Ovary (tissue), 3 donors: ENCODE measurements at regions not wholly inside any gene's neighbourhood (a gene's known extent, or its start where the extent isn't known, plus 50 kb on each side); places are given as distances from the start of the nearest gene placed in this dataset.

Source experiments
- EP300 ChIP-seq: sonication (generic); formaldehyde crosslinking; IDR thresholded peaks from one replicate; pipeline ENCODE4 v1.6.1; 2017; ENCODE audit warnings: antibody characterized with exemption
- POLR2A ChIP-seq: fragments of 450-650 bp; IDR thresholded peaks from one replicate; pipeline ENCODE4 v1.6.1; 2017; ENCODE audit warnings: antibody characterized with exemption, mild to moderate bottlenecking, moderate library complexity
- TF ChIP-seq, protein P1 (sequence below), 3 donors: fragments of 450-650 bp in 2 of 3; fragments of 200-600 bp in 1 of 3; IDR thresholded peaks; one replicate each; pipeline versions ENCODE4 v1.5.1 to v1.8.0; 2016 to 2022; ENCODE audit warnings: antibody characterized with exemption in 3 of 3, mild to moderate bottlenecking in 1 of 3
- donor health status: DM: no; HTN: no; CAD: no.

DNA sequence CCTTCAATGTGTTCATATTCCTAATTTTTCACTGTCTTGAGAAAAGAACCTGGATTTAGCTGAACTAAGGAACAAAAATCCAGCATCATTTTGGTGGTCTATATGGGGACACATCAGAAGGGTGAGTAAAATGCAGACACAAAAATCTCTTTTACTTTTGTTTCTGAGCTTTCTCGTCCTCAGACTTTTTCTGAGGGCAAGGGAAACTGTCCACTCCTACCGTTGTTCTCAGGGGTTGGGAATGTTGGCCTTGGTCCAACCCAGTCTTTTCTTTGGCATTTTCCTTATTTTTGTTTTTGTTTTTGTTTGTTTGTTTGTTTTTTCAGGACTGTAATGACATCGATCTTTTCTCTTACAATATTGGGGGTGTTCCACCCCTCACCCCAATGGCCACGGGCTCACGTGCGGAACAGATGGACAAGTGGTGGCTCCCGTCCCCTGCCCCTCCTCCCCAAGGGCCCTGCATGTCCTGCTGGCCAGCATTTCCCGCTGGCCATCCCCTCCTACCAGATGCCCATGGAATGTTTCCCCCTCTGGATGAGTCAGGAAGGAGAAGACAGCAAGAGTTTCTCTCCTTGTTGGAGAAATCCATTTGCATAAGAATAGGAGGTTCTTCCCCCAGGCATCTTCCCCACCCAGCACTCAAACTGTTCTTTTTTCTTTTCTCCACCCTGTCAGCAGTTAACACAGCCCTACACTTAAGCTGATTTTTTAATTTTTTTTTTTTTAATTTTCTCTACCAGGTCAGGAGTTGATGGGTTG, 305.4 kb upstream of the NDST4 start:
- TF ChIP-seq POLR2A (no peak), EP300 (no peak)
- TF ChIP-seq, protein P1, sequence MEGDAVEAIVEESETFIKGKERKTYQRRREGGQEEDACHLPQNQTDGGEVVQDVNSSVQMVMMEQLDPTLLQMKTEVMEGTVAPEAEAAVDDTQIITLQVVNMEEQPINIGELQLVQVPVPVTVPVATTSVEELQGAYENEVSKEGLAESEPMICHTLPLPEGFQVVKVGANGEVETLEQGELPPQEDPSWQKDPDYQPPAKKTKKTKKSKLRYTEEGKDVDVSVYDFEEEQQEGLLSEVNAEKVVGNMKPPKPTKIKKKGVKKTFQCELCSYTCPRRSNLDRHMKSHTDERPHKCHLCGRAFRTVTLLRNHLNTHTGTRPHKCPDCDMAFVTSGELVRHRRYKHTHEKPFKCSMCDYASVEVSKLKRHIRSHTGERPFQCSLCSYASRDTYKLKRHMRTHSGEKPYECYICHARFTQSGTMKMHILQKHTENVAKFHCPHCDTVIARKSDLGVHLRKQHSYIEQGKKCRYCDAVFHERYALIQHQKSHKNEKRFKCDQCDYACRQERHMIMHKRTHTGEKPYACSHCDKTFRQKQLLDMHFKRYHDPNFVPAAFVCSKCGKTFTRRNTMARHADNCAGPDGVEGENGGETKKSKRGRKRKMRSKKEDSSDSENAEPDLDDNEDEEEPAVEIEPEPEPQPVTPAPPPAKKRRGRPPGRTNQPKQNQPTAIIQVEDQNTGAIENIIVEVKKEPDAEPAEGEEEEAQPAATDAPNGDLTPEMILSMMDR (IDR thresholded peaks at IDR 0.05) = no peak
